ENCODE measurements at regions not wholly inside any gene's neighbourhood (a gene's known extent, or its start where the extent isn't known, plus 50 kb on each side); places are given as distances from the start of the nearest gene placed in this dataset.

- DNase-seq (ENCODE audit: low read depth) = no peak
- in situ Hi-C loops (cut with HindIII; ENCODE audit: low sequenced_read_pairs) = no loop called here
- no peak overlapping the region for H3K4me3 ChIP-seq (ENCODE audit: low read depth, low read length)
- TF ChIP-seq CTCF (IDR thresholded peaks at IDR 0.05; ENCODE audit: low read depth, low read length, missing control alignments) = no peak
These were observed 341.8 kb downstream of the TMEM182 start for GRCh38 chr2:103103678-103104077.

GRCh38 chr2:103119352-103119751 is 357.5 kb downstream of the TMEM182 start:
- no peak overlapping the region for H3K4me3 ChIP-seq (ENCODE audit: low read depth, low read length)
- in situ Hi-C loops (cut with HindIII; ENCODE audit: low sequenced_read_pairs) = no loop called here
- no peak for TF ChIP-seq CTCF (IDR thresholded peaks at IDR 0.05; ENCODE audit: low read depth, low read length, missing control alignments)
- DNase-seq (ENCODE audit: low read depth) = no peak

GRCh38 chr2:103121106-103121505 is 359.3 kb downstream of the TMEM182 start:
- no peak for TF ChIP-seq CTCF (IDR thresholded peaks at IDR 0.05; ENCODE audit: low read depth, low read length, missing control alignments)
- H3K4me3 ChIP-seq (ENCODE audit: low read depth, low read length) = no peak overlapping the region
- in situ Hi-C loops (cut with HindIII; ENCODE audit: low sequenced_read_pairs) = no loop called here
- no peak for DNase-seq (ENCODE audit: low read depth)

GRCh38 chr2:103123516-103123915 is 361.7 kb downstream of the TMEM182 start:
- no peak for DNase-seq (ENCODE audit: low read depth)
- no peak overlapping the region for H3K4me3 ChIP-seq (ENCODE audit: low read depth, low read length)
- in situ Hi-C loops (cut with HindIII; ENCODE audit: low sequenced_read_pairs) = no loop called here
- TF ChIP-seq CTCF (IDR thresholded peaks at IDR 0.05; ENCODE audit: low read depth, low read length, missing control alignments) = no peak

GRCh38 chr2:103130857-103131256 is 369.0 kb downstream of the TMEM182 start:
- no peak for DNase-seq (ENCODE audit: low read depth)
- in situ Hi-C loops (cut with HindIII; ENCODE audit: low sequenced_read_pairs) = no loop called here
- no peak for TF ChIP-seq CTCF (IDR thresholded peaks at IDR 0.05; ENCODE audit: low read depth, low read length, missing control alignments)

GRCh38 chr2:103132536-103133217 is 370.8 kb downstream of the TMEM182 start:
- TF ChIP-seq CTCF (IDR thresholded peaks at IDR 0.05; ENCODE audit: low read depth, low read length, missing control alignments) = no peak
- H3K4me3 ChIP-seq (ENCODE audit: low read depth, low read length) = no peak overlapping the region
- in situ Hi-C loops (cut with HindIII; ENCODE audit: low sequenced_read_pairs) = no loop called here
- no peak for DNase-seq (ENCODE audit: low read depth)

More at GRCh38 chr2:103130857-103131256, 369.0 kb downstream of the TMEM182 start:
- no peak overlapping the region for H3K4me3 ChIP-seq (ENCODE audit: low read depth, low read length)
